ENCODE measurements at regions not wholly inside any gene's neighbourhood (a gene's known extent, or its start where the extent isn't known, plus 50 kb on each side); places are given as distances from the start of the nearest gene placed in this dataset.
"Not testable (repeated sequence)": the region's sequence is repeated elsewhere in the genome, so short reads cannot be mapped to it uniquely, and the experiment has no call there.

GRCh38 chr13:90857921-90858320, 489.6 kb upstream of the MIR17HG start:
- DNase-seq (ENCODE audit: low spot score): no peak
- intact Hi-C loops (cut with DNase I): no loop called here

DNA sequence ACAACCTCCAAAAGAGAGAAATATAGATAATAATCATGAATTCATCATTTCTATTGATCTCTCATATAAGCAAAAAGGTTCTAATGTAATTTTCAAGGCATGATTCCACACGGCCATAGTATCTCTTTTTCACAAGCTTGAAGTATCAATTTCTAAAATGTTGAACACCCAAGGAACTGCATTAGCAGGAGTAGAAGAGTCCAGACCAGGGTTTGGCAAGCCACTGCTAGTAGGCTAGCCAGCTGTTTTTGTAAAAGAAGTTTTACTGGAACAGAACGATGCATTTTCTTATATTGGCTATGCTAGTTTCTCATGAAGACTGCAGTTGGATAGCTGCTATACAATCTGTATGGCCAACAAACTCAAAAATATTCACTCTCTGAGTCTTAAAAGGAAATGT, 481.5 kb upstream of the MIR17HG start:
- intact Hi-C loops (cut with DNase I): no loop called here
- no peak for DNase-seq (ENCODE audit: low spot score)

DNA sequence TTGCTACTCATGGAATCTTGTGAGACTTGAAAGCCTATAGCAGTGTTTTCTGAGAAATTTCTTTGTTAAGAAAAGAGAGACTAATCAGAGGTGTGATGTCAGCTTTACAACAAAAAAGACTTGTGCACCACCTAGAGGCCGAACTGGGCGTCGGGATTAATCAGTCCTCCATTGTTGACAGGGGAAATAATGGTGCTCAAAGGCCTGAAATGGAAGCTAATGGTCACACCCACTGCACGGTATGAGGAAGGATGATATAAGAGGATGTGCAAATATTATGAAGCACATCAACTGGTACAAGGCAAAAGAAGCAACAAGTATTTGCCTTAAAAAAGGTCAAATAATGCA, 480.2 kb upstream of the MIR17HG start:
- intact Hi-C loops (cut with DNase I): no loop called here
- DNase-seq (ENCODE audit: low spot score): peak; percentile 90

- intact Hi-C loops (cut with DNase I): no loop called here
- no peak for DNase-seq (ENCODE audit: low spot score)
Observed at GRCh38 chr13:90868321-90868920, 479.1 kb upstream of the MIR17HG start.

GRCh38 chr13:90869580-90869979, 477.9 kb upstream of the MIR17HG start:
- no peak for DNase-seq (ENCODE audit: low spot score)
- intact Hi-C loops (cut with DNase I): no loop called here

DNA sequence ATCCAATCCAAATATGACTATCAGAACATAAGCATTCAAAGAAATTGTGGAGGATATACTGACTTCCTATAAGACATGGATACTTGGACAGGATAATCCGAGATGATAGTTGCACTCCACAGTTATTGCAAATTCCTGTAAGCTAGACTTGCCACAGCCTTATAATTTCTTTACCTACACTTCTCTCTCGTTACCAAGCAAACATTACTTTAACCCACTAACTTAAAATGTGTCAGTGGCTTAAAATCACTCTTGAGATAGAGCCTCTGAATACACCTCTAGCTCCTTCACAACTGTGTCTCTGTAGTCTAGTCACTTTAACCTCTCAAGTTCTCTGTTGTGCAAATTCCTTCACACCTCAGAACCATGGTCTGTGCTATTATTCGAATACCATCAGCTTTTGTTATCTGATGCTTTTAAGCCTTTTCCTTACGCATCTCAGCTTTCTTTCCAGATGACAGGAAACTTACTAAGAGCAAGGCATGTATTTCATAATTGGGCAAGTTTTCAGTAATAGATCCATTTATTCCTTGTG, 474.9 kb upstream of the MIR17HG start:
- intact Hi-C loops (cut with DNase I): loop anchor here in 1 of 2 donors (10.0 kb wide), 1 partner anchor 938 kb away; no protein-coding TSS in a partner anchor
- DNase-seq (ENCODE audit: low spot score): no peak

GRCh38 chr13:90880790-90881189, 466.7 kb upstream of the MIR17HG start:
- no peak for DNase-seq (ENCODE audit: low spot score)
- intact Hi-C loops (cut with DNase I): no loop called here

DNA sequence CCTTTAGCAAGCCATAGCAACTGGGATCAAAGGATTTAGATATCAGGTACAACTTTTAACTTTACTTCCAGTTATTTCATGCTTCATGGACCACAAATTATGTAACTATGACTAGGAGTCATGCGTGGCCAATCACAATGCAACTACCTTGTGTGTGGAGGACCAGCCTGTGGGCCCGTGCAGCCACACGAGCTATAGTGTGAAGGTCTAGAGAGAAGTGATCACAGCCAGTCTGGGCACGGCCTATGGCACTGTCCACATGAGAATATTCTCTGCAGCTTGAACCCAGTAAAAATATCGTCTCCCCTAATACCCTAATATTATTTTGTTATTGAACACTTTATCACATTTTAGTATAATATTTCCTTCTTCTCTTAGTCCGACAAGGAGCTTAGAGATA, 464.9 kb upstream of the MIR17HG start:
- no peak for DNase-seq (ENCODE audit: low spot score)
- intact Hi-C loops (cut with DNase I): no loop called here

- intact Hi-C loops (cut with DNase I): no loop called here
- no peak for DNase-seq (ENCODE audit: low spot score)
Observed at GRCh38 chr13:90883592-90883991, 463.9 kb upstream of the MIR17HG start.

- DNase-seq (ENCODE audit: low spot score): no peak
- intact Hi-C loops (cut with DNase I): no loop called here
Observed at GRCh38 chr13:90884066-90884465, 463.4 kb upstream of the MIR17HG start.

DNA sequence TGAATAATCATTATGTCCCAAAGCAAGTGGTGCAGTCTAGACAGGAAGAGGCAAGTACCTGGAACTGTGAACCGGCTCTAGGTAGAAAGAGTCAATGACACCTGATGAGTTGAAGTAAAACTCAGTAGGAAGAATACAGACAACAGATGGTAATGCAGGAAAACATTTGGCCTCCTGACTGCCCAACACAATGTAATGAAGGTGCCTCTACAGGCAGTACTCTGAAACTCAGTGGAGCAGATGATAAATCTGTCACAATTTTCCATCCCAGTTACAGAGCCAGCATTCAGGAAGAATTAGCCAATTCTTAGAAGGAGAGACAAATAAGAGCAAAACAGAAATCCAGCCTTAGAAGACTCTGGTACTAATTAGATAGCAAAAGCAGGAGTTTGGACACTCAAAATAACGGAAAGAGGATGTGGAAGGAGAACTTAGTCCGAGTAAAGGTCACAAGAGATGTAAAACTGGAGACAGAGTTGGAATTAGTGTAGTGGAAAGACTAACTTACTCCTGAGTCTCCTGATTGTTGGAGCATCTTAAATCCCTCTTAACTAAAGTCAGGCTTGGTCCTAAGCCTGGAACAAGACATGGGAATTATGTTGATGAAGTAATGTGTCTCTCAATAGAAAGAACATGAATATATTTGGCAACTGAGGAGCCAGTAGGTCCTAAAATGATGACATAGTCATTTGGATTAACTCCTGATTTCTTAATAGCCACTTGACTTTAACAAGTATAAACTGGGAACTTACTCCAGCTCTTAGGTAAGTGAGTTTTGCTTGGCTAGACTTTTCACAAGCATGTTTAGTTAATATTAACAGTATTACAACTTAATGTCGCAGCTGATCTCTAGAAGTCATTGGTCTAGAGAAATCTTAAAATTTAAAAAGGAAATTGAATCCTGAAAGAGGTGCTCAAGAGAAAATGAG, 457.3 kb upstream of the MIR17HG start:
- no peak for DNase-seq (ENCODE audit: low spot score)
- intact Hi-C loops (cut with DNase I): no loop called here

GRCh38 chr13:90891329-90891728, 456.2 kb upstream of the MIR17HG start:
- intact Hi-C loops (cut with DNase I): no loop called here
- no peak for DNase-seq (ENCODE audit: low spot score)

DNA sequence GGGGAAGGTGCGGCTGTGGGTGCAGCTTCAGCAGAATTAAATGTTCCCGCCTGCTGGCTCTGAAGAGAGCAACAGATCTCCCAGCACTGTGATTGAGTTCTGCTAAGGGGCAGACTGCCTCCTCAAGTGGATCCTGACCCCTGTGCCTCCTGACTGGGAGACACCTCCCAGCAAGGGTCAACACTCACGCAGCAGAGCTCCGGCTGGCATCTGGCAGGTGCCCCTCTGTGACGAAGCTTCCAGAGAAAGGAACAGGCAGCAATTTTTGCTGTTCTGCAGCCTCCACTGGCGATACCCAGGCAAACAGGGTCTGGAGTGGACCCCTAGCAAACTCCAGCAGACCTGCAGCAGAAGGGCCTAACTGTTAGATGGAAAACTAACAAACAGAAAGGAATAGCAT, 454.3 kb upstream of the MIR17HG start:
- intact Hi-C loops (cut with DNase I); DNase-seq (ENCODE audit: low spot score): not testable (repeated sequence)

- intact Hi-C loops (cut with DNase I): no loop called here
- DNase-seq (ENCODE audit: low spot score): no peak
Observed at GRCh38 chr13:90896002-90896401, 451.5 kb upstream of the MIR17HG start.

DNA sequence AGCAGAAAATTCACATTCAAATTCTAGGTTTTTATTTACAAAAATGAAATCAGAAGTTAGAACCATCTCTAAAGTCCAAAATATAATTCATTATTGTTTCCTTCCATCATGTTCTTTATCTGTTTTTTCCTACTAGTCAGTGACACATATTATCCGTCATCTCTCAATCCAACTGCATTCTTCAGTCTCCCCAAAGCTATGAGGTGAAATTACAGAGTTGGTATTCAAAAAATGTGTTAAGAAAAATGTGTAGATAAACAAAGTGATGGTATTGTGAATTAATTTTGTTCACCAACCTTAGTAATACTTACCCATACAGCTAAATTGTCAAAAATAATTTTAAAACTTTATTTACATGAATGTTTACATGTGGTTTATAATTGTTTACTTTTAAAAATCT, 448.7 kb upstream of the MIR17HG start:
- intact Hi-C loops (cut with DNase I): no loop called here
- DNase-seq (ENCODE audit: low spot score): no peak

DNA sequence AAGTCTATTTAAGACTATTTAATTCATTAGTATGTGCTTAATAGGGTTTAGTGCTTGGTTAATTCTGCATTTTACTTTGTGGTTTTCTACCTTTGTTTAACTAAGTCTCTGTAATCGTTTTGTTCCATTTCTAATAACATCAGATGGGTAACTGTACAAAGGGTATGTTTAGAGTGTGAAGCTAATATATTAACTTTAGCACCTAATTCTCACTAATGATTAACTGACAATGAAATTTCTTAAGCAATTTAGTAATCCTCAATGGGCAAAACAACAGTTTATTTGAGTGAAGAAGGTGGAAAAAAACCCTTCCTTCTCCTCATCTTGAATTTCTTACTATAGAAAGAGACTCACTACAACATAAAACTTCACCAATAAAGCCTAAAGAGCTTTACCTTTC, 448.1 kb upstream of the MIR17HG start:
- no peak for DNase-seq (ENCODE audit: low spot score)

GRCh38 chr13:90902255-90902654, 445.2 kb upstream of the MIR17HG start:
- no peak for DNase-seq (ENCODE audit: low spot score)
- intact Hi-C loops (cut with DNase I): no loop called here

More for the DNA sequence above, 448.1 kb upstream of the MIR17HG start:
- intact Hi-C loops (cut with DNase I): no loop called here

DNA sequence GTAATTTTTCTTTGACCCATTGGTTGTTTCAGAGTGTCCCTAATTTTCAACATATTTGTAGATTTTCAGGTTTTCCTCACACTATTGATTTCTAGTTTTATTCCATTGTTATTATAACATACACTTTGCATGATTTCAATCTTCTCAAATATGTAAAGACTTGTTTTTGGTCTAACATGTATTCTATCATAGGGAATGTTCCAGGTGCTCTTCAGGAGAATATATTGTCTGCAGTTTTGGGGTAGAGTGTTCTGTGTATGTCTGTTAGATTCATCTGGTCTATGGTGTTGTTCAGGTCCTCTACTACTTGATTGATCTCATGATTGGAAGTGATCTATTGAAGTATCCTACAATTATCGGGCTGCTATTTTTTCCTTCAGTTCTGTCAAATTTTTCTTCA, 440.9 kb upstream of the MIR17HG start:
- DNase-seq (ENCODE audit: low spot score): no peak
- intact Hi-C loops (cut with DNase I): no loop called here

DNA sequence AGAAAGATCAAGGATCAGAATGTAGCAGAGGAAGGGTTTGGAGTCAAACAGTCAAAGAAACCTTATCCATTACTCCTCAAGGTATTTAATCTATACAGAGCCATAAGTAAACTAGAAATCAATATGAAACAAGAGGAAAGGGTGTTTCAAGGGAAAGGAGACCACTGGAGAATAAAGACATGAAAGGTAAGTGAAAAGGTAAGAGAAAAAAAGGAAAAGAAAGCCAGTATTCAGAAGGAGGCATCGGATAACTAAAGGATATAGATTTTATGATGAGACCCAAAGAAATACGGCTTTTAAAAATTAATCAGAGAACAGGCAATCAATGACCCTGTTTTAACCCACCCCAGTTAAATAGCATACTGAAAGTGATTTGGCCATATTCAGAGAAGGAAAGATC, 438.7 kb upstream of the MIR17HG start:
- intact Hi-C loops (cut with DNase I): no loop called here
- no peak for DNase-seq (ENCODE audit: low spot score)

- DNase-seq (ENCODE audit: low spot score): no peak
- intact Hi-C loops (cut with DNase I): no loop called here
Observed at GRCh38 chr13:90910018-90910639, 437.4 kb upstream of the MIR17HG start.

Data from posterior vena cava (tissue), 2 donors.